Esophagus muscularis mucosa (tissue), 4 donors: ENCODE measurements at regions not wholly inside any gene's neighbourhood (a gene's known extent, or its start where the extent isn't known, plus 50 kb on each side); places are given as distances from the start of the nearest gene placed in this dataset.

Experiments
- DNase-seq: peaks from one replicate; pipeline ENCODE4 v3.0.0-alpha.2; 2017; ENCODE audit errors: extremely low spot score
- H3K27ac ChIP-seq, 4 donors: fragments of 200-600 bp; sonication (generic); replicated peaks in 1 of 4; 1 replicate in 3 of 4; 2 replicates in 1 of 4; pipeline ENCODE4 v1.5.1; 2016 to 2019; ENCODE audit warnings: mild to moderate bottlenecking in 1 of 4
- H3K27me3 ChIP-seq, 4 donors: fragments of 200-600 bp; sonication (generic); one replicate each; pipeline versions ENCODE4 v1.5.1 to v1.6.0; 2016 to 2019
- H3K36me3 ChIP-seq, 4 donors: fragments of 200-600 bp; sonication (generic); one replicate each; pipeline ENCODE4 v1.5.1; 2016 to 2019
- H3K4me1 ChIP-seq, 4 donors: fragments of 200-600 bp; sonication (generic); one replicate each; pipeline ENCODE4 v1.5.1; 2016 to 2019
- H3K4me3 ChIP-seq, 4 donors: fragments of 200-600 bp; sonication (generic); 1 replicate in 2 of 4; 2 replicates in 2 of 4; pipeline ENCODE4 v1.5.1; 2016 to 2019; ENCODE audit warnings: mild to moderate bottlenecking in 4 of 4, moderate library complexity in 1 of 4
- H3K9me3 ChIP-seq, 4 donors: fragments of 200-600 bp; sonication (generic); 1 replicate in 3 of 4; 2 replicates in 1 of 4; pipeline ENCODE4 v1.5.1; 2016 to 2019
- EP300 ChIP-seq: sonication (generic); formaldehyde crosslinking; IDR thresholded peaks from one replicate; pipeline ENCODE4 v1.6.1; 2017; ENCODE audit warnings: antibody characterized with exemption
- POLR2A ChIP-seq: fragments of 450-650 bp; IDR thresholded peaks from one replicate; pipeline ENCODE4 v1.6.1; 2017; ENCODE audit warnings: antibody characterized with exemption, moderate library complexity, mild to moderate bottlenecking, low read depth
- POLR2AphosphoS5 ChIP-seq, 2 donors: sonication (generic); formaldehyde crosslinking; IDR thresholded peaks; one replicate each; pipeline ENCODE4 v1.6.1; 2017; ENCODE audit warnings: antibody characterized with exemption in 2 of 2
- WGBS: methylation state at CpG from one replicate; pipeline ENCODE4 v1.1.5; 2018; 5-methylcytosine and 5-hydroxymethylcytosine counted together
- intact Hi-C: fragments of 100-400 bp; cut with DNase I; formaldehyde crosslinking; loops from one replicate; pipeline ENCODE4 v1.15.1; 2023
- TF ChIP-seq, protein P1 (sequence below), 3 experiments: fragments of 200-600 bp in 2 of 3; fragments of 450-650 bp in 1 of 3; sonication (generic) in 2 of 3; IDR thresholded peaks; one replicate each; pipeline ENCODE4 v1.5.1; 2017 to 2019; ENCODE audit warnings: antibody characterized with exemption in 3 of 3, mild to moderate bottlenecking in 2 of 3, moderate library complexity in 1 of 3

DNA sequence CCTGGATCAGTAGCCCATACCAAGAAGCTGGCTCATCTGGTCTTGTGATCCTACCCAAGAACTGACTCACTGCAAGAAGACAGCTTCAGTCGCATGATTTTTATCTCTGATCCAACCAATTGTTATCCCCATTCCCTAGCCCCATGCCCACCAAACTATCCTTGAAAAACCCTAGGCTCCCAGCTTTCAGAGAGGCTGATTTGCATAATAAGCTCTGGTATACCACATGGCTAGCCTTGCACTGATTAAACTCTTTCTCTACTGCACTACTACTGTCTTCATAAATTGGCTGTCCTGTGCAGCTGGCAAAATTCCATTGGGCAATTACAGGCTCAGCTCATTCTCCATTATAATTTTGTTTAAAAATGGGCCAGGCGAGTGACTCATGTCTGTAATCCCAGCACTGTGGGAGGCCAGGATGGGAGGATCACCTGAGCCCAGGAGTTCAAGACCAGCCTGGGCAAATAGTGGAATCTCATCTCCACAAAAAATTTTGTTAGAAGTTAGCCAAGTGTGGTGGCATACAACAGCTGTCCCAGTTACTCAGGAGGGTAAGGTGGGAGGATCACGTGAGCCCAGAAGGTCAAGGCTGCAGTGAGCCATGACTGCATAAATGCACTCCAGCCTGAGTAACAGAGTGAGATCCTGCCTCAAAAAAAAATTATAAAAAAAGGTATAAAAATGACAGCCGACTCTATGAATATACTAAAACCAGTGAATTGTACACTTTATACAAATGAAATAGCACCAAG, 76.7 kb upstream of the EIF5 start:
- H3K27me3 ChIP-seq: peaks cover 0 to 10% (median 0%) of the 10 kb centered on the region in 4 donors
- no peak for TF ChIP-seq POLR2A
- TF ChIP-seq POLR2AphosphoS5 (IDR thresholded peaks at IDR 0.05): no peak
- TF ChIP-seq, protein P1, sequence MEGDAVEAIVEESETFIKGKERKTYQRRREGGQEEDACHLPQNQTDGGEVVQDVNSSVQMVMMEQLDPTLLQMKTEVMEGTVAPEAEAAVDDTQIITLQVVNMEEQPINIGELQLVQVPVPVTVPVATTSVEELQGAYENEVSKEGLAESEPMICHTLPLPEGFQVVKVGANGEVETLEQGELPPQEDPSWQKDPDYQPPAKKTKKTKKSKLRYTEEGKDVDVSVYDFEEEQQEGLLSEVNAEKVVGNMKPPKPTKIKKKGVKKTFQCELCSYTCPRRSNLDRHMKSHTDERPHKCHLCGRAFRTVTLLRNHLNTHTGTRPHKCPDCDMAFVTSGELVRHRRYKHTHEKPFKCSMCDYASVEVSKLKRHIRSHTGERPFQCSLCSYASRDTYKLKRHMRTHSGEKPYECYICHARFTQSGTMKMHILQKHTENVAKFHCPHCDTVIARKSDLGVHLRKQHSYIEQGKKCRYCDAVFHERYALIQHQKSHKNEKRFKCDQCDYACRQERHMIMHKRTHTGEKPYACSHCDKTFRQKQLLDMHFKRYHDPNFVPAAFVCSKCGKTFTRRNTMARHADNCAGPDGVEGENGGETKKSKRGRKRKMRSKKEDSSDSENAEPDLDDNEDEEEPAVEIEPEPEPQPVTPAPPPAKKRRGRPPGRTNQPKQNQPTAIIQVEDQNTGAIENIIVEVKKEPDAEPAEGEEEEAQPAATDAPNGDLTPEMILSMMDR (IDR thresholded peaks at IDR 0.05): no peak
- no peak for TF ChIP-seq EP300
- intact Hi-C loops: no loop called here

DNA sequence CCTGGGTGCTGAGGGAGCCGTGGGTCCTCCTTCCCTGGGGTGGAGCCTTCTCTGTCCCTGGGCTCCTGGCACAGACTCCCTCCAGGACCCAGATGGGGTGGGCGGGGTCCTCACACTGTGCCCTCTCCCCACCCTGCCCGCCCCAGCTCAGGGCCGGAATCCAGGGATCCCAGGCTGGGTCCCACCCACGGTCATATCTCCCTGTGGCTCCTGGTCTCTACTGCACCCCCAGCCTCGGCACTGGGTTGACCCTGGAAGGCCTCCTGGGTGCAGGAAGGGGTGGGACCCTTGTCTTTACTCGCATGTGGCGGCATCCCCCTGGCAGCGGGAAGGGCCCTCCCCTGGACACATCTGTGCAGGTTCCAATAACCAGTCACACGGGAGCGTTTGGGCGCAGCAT, 75.8 kb upstream of the EIF5 start:
- Histone ChIP-seq H3K27ac (no peak overlapping the region), H3K36me3 (no peaks in the 10 kb centered on the region), H3K4me1 (peaks cover 0 to 11% (median 10%) of the 10 kb centered on the region in 4 donors), H3K27me3 (peaks cover 0 to 10% (median 0%) of the 10 kb centered on the region in 4 donors), H3K4me3 (no peak overlapping the region), H3K9me3 (no peaks in the 10 kb centered on the region)
- WGBS: 94% methylated on average over 5 of the region's 12 CpGs
- intact Hi-C loops: no loop called here
- no peak for TF ChIP-seq POLR2A
- TF ChIP-seq EP300: no peak
- no peak for TF ChIP-seq POLR2AphosphoS5 (IDR thresholded peaks at IDR 0.05)
- TF ChIP-seq, protein P1 (IDR thresholded peaks at IDR 0.05): no peak
- DNase-seq: no peak

More for the DNA sequence above, 76.7 kb upstream of the EIF5 start:
- no peak overlapping the region for H3K4me3 ChIP-seq
- no peak overlapping the region for H3K27ac ChIP-seq
- H3K36me3 ChIP-seq: no peaks in the 10 kb centered on the region
- no peaks in the 10 kb centered on the region for H3K9me3 ChIP-seq
- no peak for DNase-seq
- peaks cover 0 to 11% (median 10%) of the 10 kb centered on the region in 4 donors for H3K4me1 ChIP-seq
- WGBS: 92% methylated on average over 4 of the region's 4 CpGs

DNA sequence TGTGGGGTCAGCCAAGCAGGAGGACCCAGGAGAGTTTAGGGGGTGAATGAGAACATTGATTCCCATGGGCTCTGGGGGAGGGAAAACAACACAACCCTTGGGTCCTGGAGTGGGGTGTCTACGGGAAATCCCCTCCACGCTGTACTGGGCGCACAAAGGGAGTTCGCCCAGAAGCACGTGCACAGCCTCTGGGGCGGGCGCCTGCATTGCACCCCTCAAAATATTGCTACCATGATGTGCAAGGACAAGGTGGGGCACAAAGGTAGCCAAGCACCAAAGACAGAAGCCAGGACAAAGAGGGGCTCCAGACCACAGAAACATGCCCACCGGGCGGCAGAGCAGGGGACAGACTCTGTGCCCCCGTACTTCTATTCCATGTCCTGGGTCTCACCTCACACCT, 74.9 kb upstream of the EIF5 start:
- Histone ChIP-seq H3K27me3 (peaks cover 0 to 10% (median 0%) of the 10 kb centered on the region in 4 donors), H3K27ac (no peak overlapping the region), H3K4me3 (no peak overlapping the region), H3K36me3 (no peaks in the 10 kb centered on the region), H3K9me3 (no peaks in the 10 kb centered on the region), H3K4me1 (peaks cover 0 to 11% (median 10%) of the 10 kb centered on the region in 4 donors)
- no peak for DNase-seq
- no peak for TF ChIP-seq EP300
- TF ChIP-seq POLR2A: no peak
- no peak for TF ChIP-seq POLR2AphosphoS5 (IDR thresholded peaks at IDR 0.05)
- TF ChIP-seq, protein P1 (IDR thresholded peaks at IDR 0.05): no peak
- intact Hi-C loops: no loop called here
- WGBS: 89% methylated on average over 10 of the region's 10 CpGs

DNA sequence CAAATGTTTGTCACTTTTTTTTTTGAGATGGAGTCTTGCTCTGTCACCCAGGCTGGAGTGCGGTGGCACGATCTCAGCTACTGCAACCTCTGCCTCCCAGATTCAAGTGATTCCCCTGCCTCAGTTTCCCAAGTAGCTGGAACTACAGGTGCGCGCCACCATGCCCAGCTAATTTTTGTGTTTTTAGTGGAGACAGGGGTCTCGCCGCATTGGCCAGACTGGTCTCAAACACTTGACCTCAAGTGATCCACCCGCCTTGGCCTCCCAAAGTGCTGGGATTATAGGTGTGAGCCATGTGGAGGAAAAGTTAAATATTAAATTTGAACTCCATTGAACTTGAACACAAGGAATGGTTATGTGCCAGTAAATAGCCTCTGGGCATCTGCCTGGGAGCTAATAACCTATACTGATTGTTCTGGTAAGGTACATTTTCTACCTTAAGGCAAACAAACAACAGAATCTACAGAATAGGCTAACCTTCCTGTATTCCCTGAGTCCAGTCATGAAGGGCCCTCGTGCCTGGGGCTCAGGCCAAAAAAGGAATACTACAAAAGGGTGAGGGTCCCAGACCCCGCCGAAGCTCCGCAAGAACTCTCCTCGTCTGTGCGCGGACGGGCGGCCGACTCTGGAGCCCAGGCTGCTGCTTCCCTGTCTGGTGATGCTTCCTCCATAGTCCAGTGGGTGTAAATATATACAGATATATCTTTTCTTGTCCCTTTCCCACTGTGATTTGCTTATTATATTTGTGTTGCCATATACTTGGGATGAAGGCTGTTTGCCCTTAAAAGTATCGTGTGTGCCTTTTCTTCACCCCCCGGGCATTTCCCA, 74.0 kb upstream of the EIF5 start:
- WGBS: 63% methylated on average over 12 of the region's 19 CpGs
- intact Hi-C loops: no loop called here
- DNase-seq: no peak
- Histone ChIP-seq H3K4me1 (peaks cover 0 to 11% (median 10%) of the 10 kb centered on the region in 4 donors), H3K27me3 (peaks cover 0 to 10% (median 0%) of the 10 kb centered on the region in 4 donors), H3K9me3 (no peaks in the 10 kb centered on the region), H3K36me3 (no peaks in the 10 kb centered on the region), H3K4me3 (peak overlapping the region; percentile 56 to 70 (median 58)), H3K27ac (peak overlapping the region; percentile 61 to 71 (median 64))
- TF ChIP-seq POLR2A (no peak), EP300 (no peak), POLR2AphosphoS5 (IDR thresholded peaks at IDR 0.05) (no peak)
- TF ChIP-seq, protein P1 (IDR thresholded peaks at IDR 0.05): no peak
